ENCODE measurements at regions not wholly inside any gene's neighbourhood (a gene's known extent, or its start where the extent isn't known, plus 50 kb on each side); places are given as distances from the start of the nearest gene placed in this dataset.
"Not testable (repeated sequence)": the region's sequence is repeated elsewhere in the genome, so short reads cannot be mapped to it uniquely, and the experiment has no call there.

- no peak for DNase-seq
Measured at GRCh38 chr6:27532820-27533538, 60.1 kb upstream of the ZNF184 start.

- no peak for DNase-seq
Measured at GRCh38 chr6:27531772-27532459, 59.0 kb upstream of the ZNF184 start.

GRCh38 chr6:27529796-27530195, 56.9 kb upstream of the ZNF184 start:
- not testable (repeated sequence) for DNase-seq

GRCh38 chr6:27528714-27529113, 55.8 kb upstream of the ZNF184 start:
- DNase-seq, result no peak

Measured in NCI-H1048 (cell line).